ENCODE measurements at regions not wholly inside any gene's neighbourhood (a gene's known extent, or its start where the extent isn't known, plus 50 kb on each side); places are given as distances from the start of the nearest gene placed in this dataset.

DNA sequence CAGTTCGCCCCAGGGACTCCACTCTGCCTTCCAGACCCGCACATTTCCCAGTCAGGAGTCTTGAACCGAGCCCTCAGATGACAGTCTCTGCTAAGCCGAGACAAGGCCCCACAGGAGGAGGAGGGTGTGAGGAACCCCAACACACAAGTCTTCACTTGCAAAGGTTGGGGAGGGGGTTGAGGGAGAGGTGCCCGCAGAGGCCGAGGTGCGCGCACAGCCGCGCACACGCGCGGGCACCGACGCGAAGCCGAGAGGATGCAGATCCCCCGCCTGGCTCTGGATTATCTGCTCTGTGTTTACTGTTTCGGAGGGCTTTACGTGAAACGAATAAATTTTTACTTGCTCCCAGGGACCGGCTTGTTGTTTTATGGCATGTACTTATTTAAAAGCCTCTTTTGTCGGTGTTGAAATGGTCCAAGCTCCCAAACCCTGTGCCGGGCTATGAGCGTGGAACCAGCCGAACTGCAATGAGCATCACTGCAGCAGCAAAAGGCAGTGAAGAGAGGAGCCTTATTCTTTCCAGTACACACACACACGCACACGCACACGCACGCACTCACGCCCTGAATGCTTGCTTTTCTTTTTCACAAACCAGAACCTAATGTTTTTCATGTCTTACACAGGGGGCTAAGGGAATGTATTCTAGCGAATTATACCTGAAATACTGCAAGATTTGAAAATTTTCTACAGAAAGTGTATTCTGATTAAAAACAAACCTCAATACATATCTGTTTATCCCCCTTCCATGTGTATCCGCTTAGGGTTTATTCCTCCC, 297.7 kb downstream of the PARP8 start:
- TF ChIP-seq, protein P1, sequence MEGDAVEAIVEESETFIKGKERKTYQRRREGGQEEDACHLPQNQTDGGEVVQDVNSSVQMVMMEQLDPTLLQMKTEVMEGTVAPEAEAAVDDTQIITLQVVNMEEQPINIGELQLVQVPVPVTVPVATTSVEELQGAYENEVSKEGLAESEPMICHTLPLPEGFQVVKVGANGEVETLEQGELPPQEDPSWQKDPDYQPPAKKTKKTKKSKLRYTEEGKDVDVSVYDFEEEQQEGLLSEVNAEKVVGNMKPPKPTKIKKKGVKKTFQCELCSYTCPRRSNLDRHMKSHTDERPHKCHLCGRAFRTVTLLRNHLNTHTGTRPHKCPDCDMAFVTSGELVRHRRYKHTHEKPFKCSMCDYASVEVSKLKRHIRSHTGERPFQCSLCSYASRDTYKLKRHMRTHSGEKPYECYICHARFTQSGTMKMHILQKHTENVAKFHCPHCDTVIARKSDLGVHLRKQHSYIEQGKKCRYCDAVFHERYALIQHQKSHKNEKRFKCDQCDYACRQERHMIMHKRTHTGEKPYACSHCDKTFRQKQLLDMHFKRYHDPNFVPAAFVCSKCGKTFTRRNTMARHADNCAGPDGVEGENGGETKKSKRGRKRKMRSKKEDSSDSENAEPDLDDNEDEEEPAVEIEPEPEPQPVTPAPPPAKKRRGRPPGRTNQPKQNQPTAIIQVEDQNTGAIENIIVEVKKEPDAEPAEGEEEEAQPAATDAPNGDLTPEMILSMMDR (conservative IDR thresholded peaks at IDR 0.05; ENCODE audit: low read depth in 2 of 2): no peak
- TF ChIP-seq NANOG (IDR thresholded peaks at IDR 0.05; ENCODE audit: borderline replicate concordance) (no peak), CREB1 (CRISPR knock-in tag; IDR thresholded peaks at IDR 0.05; ENCODE audit: low read depth) (no peak), EZH2 (IDR thresholded peaks at IDR 0.05; ENCODE audit: low read depth, unreplicated experiment) (peak; percentile 77), EZH2phosphoT487 (IDR thresholded peaks at IDR 0.05; ENCODE audit: unreplicated experiment) (no peak), POLR2AphosphoS5 (IDR thresholded peaks at IDR 0.05; ENCODE audit: low read depth) (no peak)

Data from GM23338 (cell line).